Endothelial cell of umbilical vein (primary cell): ENCODE measurements at regions not wholly inside any gene's neighbourhood (a gene's known extent, or its start where the extent isn't known, plus 50 kb on each side); places are given as distances from the start of the nearest gene placed in this dataset.

Source experiments
- BruUV-seq: library from RNA; stranded (reverse); fragments of 400-500 nt; replicated peaks from 2 replicates; lab custom pipeline; 2021; lab: Mats Ljungman, UMichigan
- CTCF ChIA-PET: fragments of 300-600, 350-600 bp; sonication (Branson Sonifier 250); formaldehyde crosslinking; loops from one replicate; lab custom pipeline; 2021; ENCODE audit warnings: antibody characterized with exemption, inconsistent platforms; lab: Charles Lee
- POLR2A ChIA-PET: fragments of 300-600, 350-600 bp; sonication (Branson Sonifier 250); formaldehyde crosslinking; loops from one replicate; lab custom pipeline; 2021; ENCODE audit warnings: antibody characterized with exemption, inconsistent platforms; lab: Charles Lee
- DNase-seq: peaks from one replicate; pipeline ENCODE4 v3.0.0-alpha.2; 2011; ENCODE audit warnings: low read depth, low spot score
- FAIRE-seq: peaks from 2 replicates; lab custom pipeline; 2011; peaks lifted over from hg19 to GRCh38; lab: Jason Lieb, UNC
- H2AFZ ChIP-seq: 2 replicates; pipeline ENCODE4 v1.6.0; 2012; ENCODE audit warnings: low read depth, low read length, control low read depth, inconsistent platforms
- H3K27ac ChIP-seq: 2 replicates; pipeline ENCODE4 v1.5.1; 2011; ENCODE audit warnings: low read depth, mild to moderate bottlenecking, control low read depth, low read length, moderate library complexity; ENCODE audit not compliant: insufficient read depth
- H3K27me3 ChIP-seq, 2 experiments: 2 replicates each; pipeline versions ENCODE4 v1.6.0 to v1.6.1; 2011; ENCODE audit warnings: low read length in 2 of 2, mixed read lengths in 1 of 2; ENCODE audit not compliant: control insufficient read depth in 2 of 2, insufficient read depth in 2 of 2
- H3K36me3 ChIP-seq, 2 experiments: 2 replicates in 1 of 2; 3 replicates in 1 of 2; pipeline ENCODE4 v1.5.1; 2011; ENCODE audit warnings: low read length in 2 of 2, mild to moderate bottlenecking in 1 of 2, moderate library complexity in 1 of 2; ENCODE audit not compliant: control insufficient read depth in 2 of 2, insufficient read depth in 2 of 2; ENCODE audit errors: extremely low read depth in 1 of 2
- H3K4me1 ChIP-seq: 3 replicates; pipeline ENCODE4 v1.5.1; 2011; ENCODE audit warnings: mild to moderate bottlenecking, low read length; ENCODE audit not compliant: control insufficient read depth, insufficient read depth; ENCODE audit errors: extremely low read depth
- H3K4me2 ChIP-seq: 2 replicates; pipeline ENCODE4 v1.6.1; 2011; ENCODE audit warnings: low read length, control low read depth, mixed read lengths; ENCODE audit not compliant: insufficient read depth
- H3K4me3 ChIP-seq, 3 experiments: fragments of 200-600 bp in 1 of 3; sonication (generic), shearing (Covaris generic) in 1 of 3; replicated peaks in 1 of 3; 2 replicates each; pipeline ENCODE4 v1.5.1; 2011 to 2016; ENCODE audit warnings: control low read depth in 3 of 3, low read length in 3 of 3, mild to moderate bottlenecking in 2 of 3, inconsistent platforms in 1 of 3, low read depth in 1 of 3, moderate library complexity in 1 of 3; ENCODE audit not compliant: insufficient read depth in 1 of 3
- H3K79me2 ChIP-seq: 2 replicates; pipeline ENCODE4 v1.6.0; 2012; ENCODE audit warnings: low read length, inconsistent platforms; ENCODE audit not compliant: control insufficient read depth, insufficient read depth
- H3K9ac ChIP-seq: replicated peaks from 2 replicates; pipeline ENCODE3; 2011; ENCODE audit warnings: low read length, control low read depth; ENCODE audit not compliant: insufficient read depth; ENCODE audit errors: extremely low read depth
- H3K9me1 ChIP-seq: replicated peaks from 3 replicates; pipeline ENCODE4 v1.6.0; 2011; ENCODE audit warnings: mild to moderate bottlenecking, low read length; ENCODE audit not compliant: control insufficient read depth, insufficient read depth; ENCODE audit errors: extremely low read depth
- H3K9me3 ChIP-seq: replicated peaks from 2 replicates; pipeline ENCODE4 v1.5.1; 2012; ENCODE audit warnings: low read length, inconsistent platforms; ENCODE audit not compliant: control insufficient read depth, insufficient read depth
- H4K20me1 ChIP-seq: replicated peaks from 2 replicates; pipeline ENCODE3; 2011; ENCODE audit warnings: mild to moderate bottlenecking, low read length; ENCODE audit not compliant: control insufficient read depth, insufficient read depth; ENCODE audit errors: extremely low read depth
- CTCF ChIP-seq, 2 donors: IDR thresholded peaks; 1 replicate in 1 of 2; 2 replicates in 1 of 2; pipeline ENCODE4 v1.5.1; 2011; ENCODE audit warnings: low read length in 2 of 2, mild to moderate bottlenecking in 2 of 2, moderate library complexity in 2 of 2, control low read depth in 1 of 2, inconsistent platforms in 1 of 2, low read depth in 1 of 2; ENCODE audit not compliant: insufficient read depth in 1 of 2; ENCODE audit errors: extremely low read depth in 1 of 2
- EZH2 ChIP-seq: IDR thresholded peaks from 2 replicates; pipeline ENCODE4 v1.6.1; 2012; ENCODE audit warnings: borderline replicate concordance, low read depth, mild to moderate bottlenecking, moderate library complexity, low read length, inconsistent platforms; ENCODE audit not compliant: severe bottlenecking
- GATA2 ChIP-seq: IDR thresholded peaks from 2 replicates; pipeline ENCODE4 v1.7.0; 2011; ENCODE audit warnings: low read depth, mild to moderate bottlenecking, moderate library complexity, mixed read lengths, low read length; ENCODE audit not compliant: insufficient read length, insufficient read depth
- JUN ChIP-seq: IDR thresholded peaks from 2 replicates; pipeline ENCODE4 v1.6.1; 2011; ENCODE audit warnings: borderline replicate concordance, low read depth; ENCODE audit not compliant: insufficient read length, insufficient read depth
- MAX ChIP-seq: IDR thresholded peaks from 2 replicates; pipeline ENCODE4 v1.6.1; 2011; ENCODE audit not compliant: insufficient read depth, insufficient read length
- MYC ChIP-seq: IDR thresholded peaks from one replicate; pipeline ENCODE4 v1.6.1; 2011; ENCODE audit warnings: mild to moderate bottlenecking, low read depth, low read length
- POLR2A ChIP-seq: IDR thresholded peaks from 2 replicates; pipeline ENCODE4 v1.6.1; 2012; ENCODE audit warnings: low read depth, mild to moderate bottlenecking, control low read depth, low read length
- POLR2AphosphoS5 ChIP-seq: IDR thresholded peaks from 2 replicates; pipeline ENCODE4 v1.6.1; 2012; ENCODE audit warnings: low read depth, mild to moderate bottlenecking, control low read depth, low read length, moderate library complexity; ENCODE audit not compliant: insufficient read depth
- dilution Hi-C: fragments of 300-500 bp; cut with MboI; formaldehyde crosslinking; loops from one replicate; pipeline ENCODE4 v1.15.0; 2019; ENCODE audit warnings: low sequenced_read_pairs; ENCODE audit not compliant: extremely low pct_ligation_motif_present
- intact Hi-C: fragments of 100-400 bp; cut with micrococcal nuclease; formaldehyde crosslinking; loops from one replicate; pipeline ENCODE4 v1.10.0; 2022

DNA sequence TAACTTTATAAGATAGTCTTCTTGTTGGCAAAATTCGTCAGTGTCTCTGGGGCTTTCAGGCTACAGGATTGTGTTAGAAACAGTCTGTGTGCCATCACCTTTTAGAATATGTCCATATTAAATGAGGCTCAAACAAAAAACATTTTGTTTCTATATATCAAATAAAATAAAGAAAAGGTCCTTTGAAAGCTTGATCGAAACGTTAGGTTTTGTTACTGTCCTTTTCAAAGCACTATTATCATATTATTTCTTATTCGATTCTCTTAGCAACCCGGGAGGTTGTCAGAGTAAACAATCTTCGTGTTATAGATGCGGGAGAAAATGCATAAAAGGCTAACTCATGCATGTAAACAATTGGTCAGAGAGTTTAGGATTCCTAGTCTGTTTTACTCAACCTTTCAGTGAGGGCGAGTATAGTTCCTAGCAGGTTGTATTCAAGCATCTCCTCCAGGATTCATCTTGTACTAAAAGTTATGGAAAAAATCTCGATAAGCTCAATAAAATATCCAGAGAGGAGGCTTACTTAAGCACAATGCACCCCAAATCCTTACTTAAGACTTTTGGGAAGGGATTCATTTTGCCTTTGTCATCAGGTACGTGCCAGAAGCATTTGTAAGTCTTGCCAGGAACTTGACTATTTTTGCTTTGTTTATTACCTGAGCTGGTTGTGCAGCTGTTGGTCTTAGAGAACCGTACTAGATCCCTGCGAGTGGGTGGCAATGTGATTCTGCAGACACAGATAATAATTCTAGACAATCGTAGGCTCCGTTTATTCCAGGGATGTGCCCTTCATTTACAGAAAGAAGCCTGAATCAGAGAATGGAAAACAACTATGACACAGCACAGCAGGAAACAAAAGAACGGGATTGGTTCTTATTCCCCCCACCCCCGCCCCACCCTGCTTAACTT lies 159.6 kb upstream of the ZNF217 start:
- H3K27ac ChIP-seq = no peak overlapping the region
- ChIA-PET CTCF (interaction anchor here (0.7 to 1.5 kb wide), 2 partner anchors 14 to 18 kb away, joined by 3 to 4 read pairs; no protein-coding TSS in a partner anchor), POLR2A (no interaction called here)
- H3K4me3 ChIP-seq = no peak overlapping the region
- H4K20me1 ChIP-seq = no peaks in the 10 kb centered on the region
- intact Hi-C loops = no loop called here
- no peak overlapping the region for H2AFZ ChIP-seq
- no peak overlapping the region for H3K4me2 ChIP-seq
- no peaks in the 10 kb centered on the region for H3K9me3 ChIP-seq
- no peaks in the 10 kb centered on the region for H3K9me1 ChIP-seq
- no TSS peak for BruUV-seq
- no peak for DNase-seq
- no peak overlapping the region for H3K9ac ChIP-seq
- FAIRE-seq = no peak
- H3K79me2 ChIP-seq = no peaks in the 10 kb centered on the region
- H3K36me3 ChIP-seq = no peaks in the 10 kb centered on the region
- dilution Hi-C loops = no loop called here
- no peak for TF ChIP-seq MYC
- TF ChIP-seq MAX = no peak
- TF ChIP-seq GATA2 = no peak
- no peak for TF ChIP-seq CTCF (IDR thresholded peaks at IDR 0.05; ENCODE audit: extremely low read depth in 1 of 2, insufficient read depth in 1 of 2, low read depth in 1 of 2, low read length in 2 of 2)
- TF ChIP-seq POLR2A = no peak
- no peak for TF ChIP-seq JUN
- no peak for TF ChIP-seq POLR2AphosphoS5
- TF ChIP-seq EZH2 = no peak
- H3K4me1 ChIP-seq = peaks cover 8% of the 10 kb centered on the region
- no peaks in the 10 kb centered on the region for H3K27me3 ChIP-seq
